ENCODE measurements at regions not wholly inside any gene's neighbourhood (a gene's known extent, or its start where the extent isn't known, plus 50 kb on each side); places are given as distances from the start of the nearest gene placed in this dataset.

DNA sequence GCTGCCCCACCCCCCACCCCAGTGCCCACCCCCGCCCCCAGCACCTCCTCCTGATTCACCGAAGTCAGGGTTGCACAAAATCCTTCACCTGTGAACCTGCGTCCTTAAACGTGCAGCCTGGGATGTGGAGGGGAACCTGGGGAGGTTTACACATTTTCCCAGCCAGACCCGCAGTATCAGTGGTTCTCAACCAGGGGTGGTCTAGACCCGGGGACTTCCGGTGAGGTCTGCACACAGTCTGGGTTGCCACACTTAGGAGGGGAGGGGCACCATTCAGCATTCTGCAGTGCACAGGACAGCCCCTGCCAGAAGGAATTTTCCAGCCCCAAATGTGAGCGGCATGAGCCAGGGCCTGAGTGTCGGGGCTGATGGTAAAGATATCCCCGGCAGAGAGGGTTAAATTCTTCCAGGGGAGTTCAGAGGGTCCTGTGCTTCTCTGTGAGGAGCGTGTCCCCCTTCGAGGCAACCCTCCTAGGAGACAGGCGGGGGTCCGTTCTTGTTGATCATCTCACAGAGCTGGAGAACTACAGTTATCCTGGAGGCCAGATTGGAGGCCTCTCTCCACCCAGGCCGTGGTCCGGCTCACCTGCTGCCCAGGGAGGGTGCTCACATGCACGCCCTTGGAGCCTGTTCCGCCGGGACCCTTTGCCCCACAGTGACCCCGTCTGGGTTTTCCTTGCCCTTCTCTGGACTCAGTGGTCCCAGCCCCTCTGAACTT is 113.6 kb downstream of the SIK1 start:
- TF ChIP-seq EZH2 (IDR thresholded peaks at IDR 0.05; ENCODE audit: borderline replicate concordance) (no peak), EZH2phosphoT487 (IDR thresholded peaks at IDR 0.05; ENCODE audit: low read depth, severe bottlenecking, unreplicated experiment) (no peak)
- TF ChIP-seq, protein P1, sequence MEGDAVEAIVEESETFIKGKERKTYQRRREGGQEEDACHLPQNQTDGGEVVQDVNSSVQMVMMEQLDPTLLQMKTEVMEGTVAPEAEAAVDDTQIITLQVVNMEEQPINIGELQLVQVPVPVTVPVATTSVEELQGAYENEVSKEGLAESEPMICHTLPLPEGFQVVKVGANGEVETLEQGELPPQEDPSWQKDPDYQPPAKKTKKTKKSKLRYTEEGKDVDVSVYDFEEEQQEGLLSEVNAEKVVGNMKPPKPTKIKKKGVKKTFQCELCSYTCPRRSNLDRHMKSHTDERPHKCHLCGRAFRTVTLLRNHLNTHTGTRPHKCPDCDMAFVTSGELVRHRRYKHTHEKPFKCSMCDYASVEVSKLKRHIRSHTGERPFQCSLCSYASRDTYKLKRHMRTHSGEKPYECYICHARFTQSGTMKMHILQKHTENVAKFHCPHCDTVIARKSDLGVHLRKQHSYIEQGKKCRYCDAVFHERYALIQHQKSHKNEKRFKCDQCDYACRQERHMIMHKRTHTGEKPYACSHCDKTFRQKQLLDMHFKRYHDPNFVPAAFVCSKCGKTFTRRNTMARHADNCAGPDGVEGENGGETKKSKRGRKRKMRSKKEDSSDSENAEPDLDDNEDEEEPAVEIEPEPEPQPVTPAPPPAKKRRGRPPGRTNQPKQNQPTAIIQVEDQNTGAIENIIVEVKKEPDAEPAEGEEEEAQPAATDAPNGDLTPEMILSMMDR (IDR thresholded peaks at IDR 0.05; ENCODE audit: poor library complexity): no peak
- no peak overlapping the region for H3K4me3 ChIP-seq
- H3K27ac ChIP-seq: no peak overlapping the region
- no peak overlapping the region for H2AFZ ChIP-seq
- no peaks in the 10 kb centered on the region for H3K79me2 ChIP-seq
- H3K36me3 ChIP-seq (replicated peaks; ENCODE audit: insufficient read depth, low read depth): no peaks in the 10 kb centered on the region
- no peak overlapping the region for H3K4me2 ChIP-seq
- H3K9me3 ChIP-seq (ENCODE audit: low read depth): no peaks in the 10 kb centered on the region
- 77% methylated on average over 20 of the region's 20 CpGs for WGBS (ENCODE audit: low lambda C conversion rate, missing lambda C conversion rate)
- H3K27me3 ChIP-seq: no peaks in the 10 kb centered on the region
- DNase-seq (ENCODE audit: low spot score): no peak
- no peaks in the 10 kb centered on the region for H3K9me2 ChIP-seq (replicated peaks; ENCODE audit: insufficient read depth)
- peaks cover 33% of the 10 kb centered on the region for H3K4me1 ChIP-seq (ENCODE audit: insufficient read depth)
- H4K20me1 ChIP-seq (ENCODE audit: insufficient read depth, poor library complexity, severe bottlenecking): no peaks in the 10 kb centered on the region

DNA sequence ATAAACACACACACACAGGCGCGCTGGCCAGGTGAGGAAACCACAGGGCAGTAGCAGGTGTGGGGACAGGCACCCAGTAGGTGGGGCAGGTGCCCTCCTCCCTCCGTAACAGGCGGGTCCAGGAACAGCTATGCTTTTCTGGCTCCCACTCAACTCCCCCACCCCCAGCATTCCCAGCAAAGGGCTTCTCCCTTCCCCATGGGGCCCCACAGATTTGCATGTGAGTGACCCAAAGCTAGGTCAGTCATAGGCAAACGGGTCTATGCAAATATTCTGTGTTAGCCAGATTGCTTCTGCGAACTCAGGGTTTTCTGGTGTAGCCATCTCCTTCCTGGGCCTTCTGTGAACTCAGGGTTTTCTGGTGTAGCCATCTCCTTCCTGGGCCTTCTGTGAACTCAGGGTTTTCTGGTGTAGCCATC is 114.2 kb downstream of the SIK1 start:
- H4K20me1 ChIP-seq (ENCODE audit: insufficient read depth, poor library complexity, severe bottlenecking): no peaks in the 10 kb centered on the region
- H3K27me3 ChIP-seq: no peaks in the 10 kb centered on the region
- peak overlapping the region; percentile 92 for H3K27ac ChIP-seq
- H3K4me2 ChIP-seq: no peak overlapping the region
- no peak overlapping the region for H2AFZ ChIP-seq
- 64% methylated on average over 6 of the region's 6 CpGs for WGBS (ENCODE audit: low lambda C conversion rate, missing lambda C conversion rate)
- no peaks in the 10 kb centered on the region for H3K36me3 ChIP-seq (replicated peaks; ENCODE audit: insufficient read depth, low read depth)
- H3K4me3 ChIP-seq: no peak overlapping the region
- H3K79me2 ChIP-seq: no peaks in the 10 kb centered on the region
- H3K9me2 ChIP-seq (replicated peaks; ENCODE audit: insufficient read depth): no peaks in the 10 kb centered on the region
- TF ChIP-seq, protein P1 (IDR thresholded peaks at IDR 0.05; ENCODE audit: poor library complexity): no peak
- TF ChIP-seq EZH2phosphoT487 (IDR thresholded peaks at IDR 0.05; ENCODE audit: low read depth, severe bottlenecking, unreplicated experiment) (no peak), EZH2 (IDR thresholded peaks at IDR 0.05; ENCODE audit: borderline replicate concordance) (no peak)
- no peaks in the 10 kb centered on the region for H3K9me3 ChIP-seq (ENCODE audit: low read depth)
- DNase-seq (ENCODE audit: low spot score): peak; percentile 55
- H3K4me1 ChIP-seq (ENCODE audit: insufficient read depth): peaks cover 37% of the 10 kb centered on the region

DNA sequence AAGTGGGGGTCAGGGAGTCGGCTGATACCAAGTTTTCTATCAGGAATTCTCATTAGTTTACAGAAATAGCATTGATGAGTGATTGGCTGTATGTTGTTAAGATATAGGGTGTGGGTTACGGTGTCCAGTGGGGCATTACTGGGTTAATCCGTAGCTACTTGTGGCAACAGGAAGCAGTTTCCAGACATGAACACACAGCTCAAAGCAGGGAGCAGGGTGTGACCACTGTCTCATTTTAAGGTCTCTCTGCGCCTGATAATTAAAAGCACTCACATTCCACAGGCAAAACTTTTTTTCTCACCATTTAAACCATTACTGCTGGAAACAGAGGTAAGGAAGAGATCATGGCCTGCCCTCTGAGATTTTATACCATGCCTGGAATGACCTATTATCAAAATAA is 114.9 kb downstream of the SIK1 start:
- Histone ChIP-seq H4K20me1 (ENCODE audit: insufficient read depth, poor library complexity, severe bottlenecking) (no peaks in the 10 kb centered on the region), H2AFZ (no peak overlapping the region), H3K9me3 (ENCODE audit: low read depth) (no peaks in the 10 kb centered on the region), H3K27me3 (no peaks in the 10 kb centered on the region), H3K79me2 (no peaks in the 10 kb centered on the region), H3K27ac (peak overlapping the region; percentile 92), H3K4me3 (no peak overlapping the region), H3K4me2 (peak overlapping the region; percentile 57), H3K4me1 (ENCODE audit: insufficient read depth) (peaks cover 44% of the 10 kb centered on the region), H3K36me3 (replicated peaks; ENCODE audit: insufficient read depth, low read depth) (no peaks in the 10 kb centered on the region), H3K9me2 (replicated peaks; ENCODE audit: insufficient read depth) (no peaks in the 10 kb centered on the region)
- no peak for DNase-seq (ENCODE audit: low spot score)
- 62% methylated on average over 4 of the region's 4 CpGs for WGBS (ENCODE audit: low lambda C conversion rate, missing lambda C conversion rate)
- TF ChIP-seq EZH2phosphoT487 (IDR thresholded peaks at IDR 0.05; ENCODE audit: low read depth, severe bottlenecking, unreplicated experiment) (no peak), EZH2 (IDR thresholded peaks at IDR 0.05; ENCODE audit: borderline replicate concordance) (no peak)
- TF ChIP-seq, protein P1 (IDR thresholded peaks at IDR 0.05; ENCODE audit: poor library complexity): no peak
